ENCODE measurements at regions not wholly inside any gene's neighbourhood (a gene's known extent, or its start where the extent isn't known, plus 50 kb on each side); places are given as distances from the start of the nearest gene placed in this dataset.

GRCh38 chr16:73724503-73724902 is 572.1 kb upstream of the PSMD7 start:
- H3K4me2 ChIP-seq (ENCODE audit: extremely low read depth, insufficient read depth, low read length) = no peak overlapping the region
- H3K79me2 ChIP-seq (ENCODE audit: control insufficient read depth, insufficient read depth, low read length) = no peaks in the 10 kb centered on the region
- H3K27ac ChIP-seq (ENCODE audit: insufficient read depth, low read length) = no peak overlapping the region

GRCh38 chr16:73717266-73717974 is 579.2 kb upstream of the PSMD7 start:
- H3K79me2 ChIP-seq (ENCODE audit: control insufficient read depth, insufficient read depth, low read length) = no peaks in the 10 kb centered on the region
- H3K36me3 ChIP-seq (ENCODE audit: control insufficient read depth, insufficient read depth, low read length) = no peaks in the 10 kb centered on the region
- no peak overlapping the region for H3K4me2 ChIP-seq (ENCODE audit: extremely low read depth, insufficient read depth, low read length)
- no peaks in the 10 kb centered on the region for H3K27me3 ChIP-seq (ENCODE audit: control insufficient read depth, insufficient read depth, low read length)
- no peak for DNase-seq (ENCODE audit: low read depth in 2 of 2)
- H3K4me3 ChIP-seq (replicated peaks in 1 of 4; ENCODE audit: control extremely low read depth in 1 of 4, insufficient read depth in 1 of 4, low read depth in 3 of 4, low read length in 4 of 4) = no peak overlapping the region
- no peaks in the 10 kb centered on the region for H4K20me1 ChIP-seq (ENCODE audit: control insufficient read depth, extremely low read depth, insufficient read depth, low read length)
- no peak overlapping the region for H2AFZ ChIP-seq (ENCODE audit: low read length)
- no peaks in the 10 kb centered on the region for H3K9me3 ChIP-seq (ENCODE audit: control insufficient read depth, insufficient read depth, low read depth, low read length)
- H3K4me1 ChIP-seq (ENCODE audit: control insufficient read depth, extremely low read depth, insufficient read depth, low read length) = no peaks in the 10 kb centered on the region
- TF ChIP-seq EZH2 (IDR thresholded peaks at IDR 0.05; ENCODE audit: low read length, missing control alignments) = no peak
- TF ChIP-seq CTCF (conservative IDR thresholded peaks at IDR 0.05 in 1 of 2, IDR thresholded peaks at IDR 0.05 in 1 of 2; ENCODE audit: low read depth in 1 of 2, low read length in 2 of 2) = no peak
- H3K9ac ChIP-seq (ENCODE audit: insufficient read depth, low read length) = no peak overlapping the region
- H3K27ac ChIP-seq (ENCODE audit: insufficient read depth, low read length) = no peak overlapping the region

More at GRCh38 chr16:73724503-73724902, 572.1 kb upstream of the PSMD7 start:
- Histone ChIP-seq H3K4me1 (ENCODE audit: control insufficient read depth, extremely low read depth, insufficient read depth, low read length) (no peaks in the 10 kb centered on the region), H3K9ac (ENCODE audit: insufficient read depth, low read length) (no peak overlapping the region), H3K36me3 (ENCODE audit: control insufficient read depth, insufficient read depth, low read length) (no peaks in the 10 kb centered on the region), H3K9me3 (ENCODE audit: control insufficient read depth, insufficient read depth, low read depth, low read length) (no peaks in the 10 kb centered on the region), H3K4me3 (replicated peaks in 1 of 4; ENCODE audit: control extremely low read depth in 1 of 4, insufficient read depth in 1 of 4, low read depth in 3 of 4, low read length in 4 of 4) (no peak overlapping the region), H4K20me1 (ENCODE audit: control insufficient read depth, extremely low read depth, insufficient read depth, low read length) (no peaks in the 10 kb centered on the region), H3K27me3 (ENCODE audit: control insufficient read depth, insufficient read depth, low read length) (no peaks in the 10 kb centered on the region), H2AFZ (ENCODE audit: low read length) (no peak overlapping the region)
- TF ChIP-seq EZH2 (IDR thresholded peaks at IDR 0.05; ENCODE audit: low read length, missing control alignments) (no peak), CTCF (conservative IDR thresholded peaks at IDR 0.05 in 1 of 2, IDR thresholded peaks at IDR 0.05 in 1 of 2; ENCODE audit: low read depth in 1 of 2, low read length in 2 of 2) (no peak)
- no peak for DNase-seq (ENCODE audit: low read depth in 2 of 2)

GRCh38 chr16:73714976-73715375 is 581.6 kb upstream of the PSMD7 start:
- Histone ChIP-seq H3K79me2 (ENCODE audit: control insufficient read depth, insufficient read depth, low read length) (no peaks in the 10 kb centered on the region), H3K36me3 (ENCODE audit: control insufficient read depth, insufficient read depth, low read length) (no peaks in the 10 kb centered on the region), H3K4me3 (replicated peaks in 1 of 4; ENCODE audit: control extremely low read depth in 1 of 4, insufficient read depth in 1 of 4, low read depth in 3 of 4, low read length in 4 of 4) (no peak overlapping the region), H3K27ac (ENCODE audit: insufficient read depth, low read length) (no peak overlapping the region), H3K4me2 (ENCODE audit: extremely low read depth, insufficient read depth, low read length) (no peak overlapping the region), H3K4me1 (ENCODE audit: control insufficient read depth, extremely low read depth, insufficient read depth, low read length) (no peaks in the 10 kb centered on the region), H3K27me3 (ENCODE audit: control insufficient read depth, insufficient read depth, low read length) (no peaks in the 10 kb centered on the region), H2AFZ (ENCODE audit: low read length) (no peak overlapping the region), H3K9ac (ENCODE audit: insufficient read depth, low read length) (no peak overlapping the region), H3K9me3 (ENCODE audit: control insufficient read depth, insufficient read depth, low read depth, low read length) (no peaks in the 10 kb centered on the region), H4K20me1 (ENCODE audit: control insufficient read depth, extremely low read depth, insufficient read depth, low read length) (no peaks in the 10 kb centered on the region)
- TF ChIP-seq CTCF (conservative IDR thresholded peaks at IDR 0.05 in 1 of 2, IDR thresholded peaks at IDR 0.05 in 1 of 2; ENCODE audit: low read depth in 1 of 2, low read length in 2 of 2) (no peak), EZH2 (IDR thresholded peaks at IDR 0.05; ENCODE audit: low read length, missing control alignments) (no peak)
- DNase-seq (ENCODE audit: low read depth in 2 of 2) = no peak

All from fibroblast of lung (primary cell).